K562 (cell line): ENCODE measurements at regions not wholly inside any gene's neighbourhood (a gene's known extent, or its start where the extent isn't known, plus 50 kb on each side); places are given as distances from the start of the nearest gene placed in this dataset.
A peak's percentile ranks its signal among the peaks of the same experiment; 100 is the strongest.

Experiments used
- ETS2 ChIP-seq: IDR thresholded peaks from 2 replicates; pipeline ENCODE4 v1.6.1; 2016; ENCODE audit warnings: borderline replicate concordance, missing genetic modification characterization, mild to moderate bottlenecking, moderate library complexity, missing compliant biosample characterization; ENCODE audit not compliant: poor library complexity, severe bottlenecking
- HNRNPLL ChIP-seq: fragments of 200-400 bp; formaldehyde crosslinking; IDR thresholded peaks from 2 replicates; pipeline ENCODE4 v1.6.1; 2017; ENCODE audit warnings: low read length, low read depth, mild to moderate bottlenecking; ENCODE audit not compliant: poor library complexity, severe bottlenecking
- HSF4 ChIP-seq: fragments of 250-450 bp; sonication (Bioruptor Pico); IDR thresholded peaks from 2 replicates; pipeline ENCODE4 v2.1.2; 2022; ENCODE audit warnings: mild to moderate bottlenecking, moderate library complexity, borderline replicate concordance
- JUN ChIP-seq, 2 experiments: sonication (generic) in 1 of 2; formaldehyde crosslinking in 1 of 2; IDR thresholded peaks; 2 replicates each; pipeline versions ENCODE4 v1.6.1 to v1.8.0; 2012 to 2022; ENCODE audit warnings: borderline replicate concordance in 2 of 2, mild to moderate bottlenecking in 2 of 2, improper control_type of control experiment in 1 of 2, low read depth in 1 of 2, low read length in 1 of 2, missing genetic modification reagents in 1 of 2
- NCOR1 ChIP-seq: fragments of 450-650 bp; IDR thresholded peaks from 2 replicates; pipeline ENCODE4 v1.6.1; 2016; ENCODE audit warnings: mild to moderate bottlenecking, moderate library complexity
- PTBP1 ChIP-seq: fragments of 200-400 bp; formaldehyde crosslinking; IDR thresholded peaks from 2 replicates; pipeline ENCODE4 v1.6.1; 2017; ENCODE audit warnings: low read depth, low read length
- XRCC4 ChIP-seq: IDR thresholded peaks from one replicate; pipeline ENCODE4 v1.6.1; 2011; ENCODE audit not compliant: insufficient read depth, insufficient read length; ENCODE audit errors: extremely low read depth
- ZNF707 ChIP-seq: fragments of 250-450 bp; sonication (Bioruptor Pico); conservative IDR thresholded peaks from 2 replicates; pipeline ENCODE4 v1.8.0; 2022; ENCODE audit warnings: inconsistent platforms, mild to moderate bottlenecking, moderate library complexity
- TF ChIP-seq, protein P1 (sequence below), 2 experiments: fragments of 450-650 bp; formaldehyde crosslinking in 1 of 2; IDR thresholded peaks; 2 replicates each; pipeline versions ENCODE4 v1.4.0 to v1.6.1; 2014 to 2020; ENCODE audit warnings: mild to moderate bottlenecking in 2 of 2, borderline replicate concordance in 1 of 2, low read depth in 1 of 2
- TF ChIP-seq, protein P2 (sequence below), 3 experiments: fragments of 200-800 bp in 1 of 3; fragments of 250-450 bp in 1 of 3; fragments of 450-650 bp in 1 of 3; sonication (Bioruptor Pico) in 1 of 3; sonication (Bioruptor generic) in 1 of 3; formaldehyde crosslinking in 1 of 3; IDR thresholded peaks; 2 replicates each; pipeline versions ENCODE4 v1.6.1 to v1.8.0; 2016 to 2022; ENCODE audit warnings: mild to moderate bottlenecking in 2 of 3, missing genetic modification characterization in 2 of 3, missing compliant biosample characterization in 1 of 3, moderate library complexity in 1 of 3
- TF ChIP-seq, protein P3 (sequence below): fragments of 250-450 bp; sonication (Bioruptor Pico); IDR thresholded peaks from 2 replicates; pipeline ENCODE4 v1.8.0; 2021; ENCODE audit warnings: borderline replicate concordance, mild to moderate bottlenecking, moderate library complexity; ENCODE audit not compliant: poor library complexity, severe bottlenecking

- TF ChIP-seq, protein P1, sequence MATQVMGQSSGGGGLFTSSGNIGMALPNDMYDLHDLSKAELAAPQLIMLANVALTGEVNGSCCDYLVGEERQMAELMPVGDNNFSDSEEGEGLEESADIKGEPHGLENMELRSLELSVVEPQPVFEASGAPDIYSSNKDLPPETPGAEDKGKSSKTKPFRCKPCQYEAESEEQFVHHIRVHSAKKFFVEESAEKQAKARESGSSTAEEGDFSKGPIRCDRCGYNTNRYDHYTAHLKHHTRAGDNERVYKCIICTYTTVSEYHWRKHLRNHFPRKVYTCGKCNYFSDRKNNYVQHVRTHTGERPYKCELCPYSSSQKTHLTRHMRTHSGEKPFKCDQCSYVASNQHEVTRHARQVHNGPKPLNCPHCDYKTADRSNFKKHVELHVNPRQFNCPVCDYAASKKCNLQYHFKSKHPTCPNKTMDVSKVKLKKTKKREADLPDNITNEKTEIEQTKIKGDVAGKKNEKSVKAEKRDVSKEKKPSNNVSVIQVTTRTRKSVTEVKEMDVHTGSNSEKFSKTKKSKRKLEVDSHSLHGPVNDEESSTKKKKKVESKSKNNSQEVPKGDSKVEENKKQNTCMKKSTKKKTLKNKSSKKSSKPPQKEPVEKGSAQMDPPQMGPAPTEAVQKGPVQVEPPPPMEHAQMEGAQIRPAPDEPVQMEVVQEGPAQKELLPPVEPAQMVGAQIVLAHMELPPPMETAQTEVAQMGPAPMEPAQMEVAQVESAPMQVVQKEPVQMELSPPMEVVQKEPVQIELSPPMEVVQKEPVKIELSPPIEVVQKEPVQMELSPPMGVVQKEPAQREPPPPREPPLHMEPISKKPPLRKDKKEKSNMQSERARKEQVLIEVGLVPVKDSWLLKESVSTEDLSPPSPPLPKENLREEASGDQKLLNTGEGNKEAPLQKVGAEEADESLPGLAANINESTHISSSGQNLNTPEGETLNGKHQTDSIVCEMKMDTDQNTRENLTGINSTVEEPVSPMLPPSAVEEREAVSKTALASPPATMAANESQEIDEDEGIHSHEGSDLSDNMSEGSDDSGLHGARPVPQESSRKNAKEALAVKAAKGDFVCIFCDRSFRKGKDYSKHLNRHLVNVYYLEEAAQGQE (IDR thresholded peaks at IDR 0.05; ENCODE audit: borderline replicate concordance) = peak; percentile 45
- TF ChIP-seq, protein P1 (CRISPR knock-in tag; IDR thresholded peaks at IDR 0.05; ENCODE audit: low read depth) = 0 out of 2 replicates have a peak, but pooled peaks have one; percentile 67
- TF ChIP-seq, protein P2, sequence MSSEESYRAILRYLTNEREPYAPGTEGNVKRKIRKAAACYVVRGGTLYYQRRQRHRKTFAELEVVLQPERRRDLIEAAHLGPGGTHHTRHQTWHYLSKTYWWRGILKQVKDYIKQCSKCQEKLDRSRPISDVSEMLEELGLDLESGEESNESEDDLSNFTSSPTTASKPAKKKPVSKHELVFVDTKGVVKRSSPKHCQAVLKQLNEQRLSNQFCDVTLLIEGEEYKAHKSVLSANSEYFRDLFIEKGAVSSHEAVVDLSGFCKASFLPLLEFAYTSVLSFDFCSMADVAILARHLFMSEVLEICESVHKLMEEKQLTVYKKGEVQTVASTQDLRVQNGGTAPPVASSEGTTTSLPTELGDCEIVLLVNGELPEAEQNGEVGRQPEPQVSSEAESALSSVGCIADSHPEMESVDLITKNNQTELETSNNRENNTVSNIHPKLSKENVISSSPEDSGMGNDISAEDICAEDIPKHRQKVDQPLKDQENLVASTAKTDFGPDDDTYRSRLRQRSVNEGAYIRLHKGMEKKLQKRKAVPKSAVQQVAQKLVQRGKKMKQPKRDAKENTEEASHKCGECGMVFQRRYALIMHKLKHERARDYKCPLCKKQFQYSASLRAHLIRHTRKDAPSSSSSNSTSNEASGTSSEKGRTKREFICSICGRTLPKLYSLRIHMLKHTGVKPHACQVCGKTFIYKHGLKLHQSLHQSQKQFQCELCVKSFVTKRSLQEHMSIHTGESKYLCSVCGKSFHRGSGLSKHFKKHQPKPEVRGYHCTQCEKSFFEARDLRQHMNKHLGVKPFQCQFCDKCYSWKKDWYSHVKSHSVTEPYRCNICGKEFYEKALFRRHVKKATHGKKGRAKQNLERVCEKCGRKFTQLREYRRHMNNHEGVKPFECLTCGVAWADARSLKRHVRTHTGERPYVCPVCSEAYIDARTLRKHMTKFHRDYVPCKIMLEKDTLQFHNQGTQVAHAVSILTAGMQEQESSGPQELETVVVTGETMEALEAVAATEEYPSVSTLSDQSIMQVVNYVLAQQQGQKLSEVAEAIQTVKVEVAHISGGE (CRISPR knock-in tag; IDR thresholded peaks at IDR 0.05) = peak in 1 of 3 experiments; percentile 68; a peak in 2 of 6 replicates
- TF ChIP-seq ZNF707 (CRISPR knock-in tag) (no peak), HNRNPLL (peak; percentile 62), PTBP1 (0 out of 2 replicates have a peak, but pooled peaks have one; percentile 59), JUN (IDR thresholded peaks at IDR 0.05; ENCODE audit: borderline replicate concordance, low read depth, low read length) (no peak), JUN (CRISPR knock-in tag; IDR thresholded peaks at IDR 0.05; ENCODE audit: borderline replicate concordance) (peak; percentile 73; the same call in 1 of the 2 replicates), ETS2 (no peak), XRCC4 (no peak), NCOR1 (peak; percentile 11; the same call in 1 of the 2 replicates), HSF4 (no peak)
- TF ChIP-seq, protein P3, sequence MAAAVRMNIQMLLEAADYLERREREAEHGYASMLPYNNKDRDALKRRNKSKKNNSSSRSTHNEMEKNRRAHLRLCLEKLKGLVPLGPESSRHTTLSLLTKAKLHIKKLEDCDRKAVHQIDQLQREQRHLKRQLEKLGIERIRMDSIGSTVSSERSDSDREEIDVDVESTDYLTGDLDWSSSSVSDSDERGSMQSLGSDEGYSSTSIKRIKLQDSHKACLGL (CRISPR knock-in tag) = peak; percentile 84
Observed at GRCh38 chr7:148940702-148941597, 56.9 kb upstream of the EZH2 start (continued).
